Prostate gland (tissue), 2 donors: ENCODE measurements at regions not wholly inside any gene's neighbourhood (a gene's known extent, or its start where the extent isn't known, plus 50 kb on each side); places are given as distances from the start of the nearest gene placed in this dataset.

ENCODE experiments used
- DNase-seq: peaks from one replicate; pipeline ENCODE4 v3.0.0-alpha.2; 2019; ENCODE audit warnings: low spot score
- H3K27ac ChIP-seq, 2 donors: fragments of 200-600 bp; sonication (generic); 2 replicates each; pipeline ENCODE4 v1.5.1; 2017 to 2019
- H3K27me3 ChIP-seq: fragments of 200-600 bp; sonication (generic); replicated peaks from 2 replicates; pipeline ENCODE4 v1.5.1; 2019; ENCODE audit not compliant: insufficient read depth
- H3K36me3 ChIP-seq, 2 donors: fragments of 200-600 bp; sonication (generic); 1 replicate in 1 of 2; 2 replicates in 1 of 2; pipeline versions ENCODE4 v1.5.1 to v1.8.1; 2017 to 2019
- H3K4me1 ChIP-seq: fragments of 200-600 bp; sonication (generic); replicated peaks from 2 replicates; pipeline ENCODE4 v1.5.1; 2019
- H3K4me3 ChIP-seq, 2 donors: fragments of 200-600 bp; sonication (generic); 2 replicates each; pipeline ENCODE4 v1.5.1; 2017 to 2019
- H3K9me3 ChIP-seq: fragments of 200-600 bp; sonication (generic); 2 replicates; pipeline ENCODE4 v1.5.1; 2017
- POLR2A ChIP-seq: fragments of 450-650 bp; IDR thresholded peaks from one replicate; pipeline ENCODE4 v1.6.1; 2016; ENCODE audit warnings: antibody characterized with exemption, mild to moderate bottlenecking
- POLR2AphosphoS5 ChIP-seq: sonication (generic); formaldehyde crosslinking; IDR thresholded peaks from one replicate; pipeline ENCODE4 v1.6.1; 2017; ENCODE audit warnings: antibody characterized with exemption
- WGBS: methylation state at CpG from one replicate; pipeline ENCODE4 v1.1.5; 2018; 5-methylcytosine and 5-hydroxymethylcytosine counted together
- intact Hi-C: fragments of 100-400 bp; cut with DNase I; formaldehyde crosslinking; loops from one replicate; pipeline ENCODE4 v1.14.2; 2022
- TF ChIP-seq, protein P1 (sequence below), 4 experiments: fragments of 200-600 bp in 2 of 4; fragments of 450-650 bp in 2 of 4; sonication (generic) in 2 of 4; IDR thresholded peaks; 1 replicate in 3 of 4; 2 replicates in 1 of 4; pipeline ENCODE4 v1.5.1; 2016 to 2019; ENCODE audit warnings: antibody characterized with exemption in 4 of 4, mild to moderate bottlenecking in 2 of 4, moderate library complexity in 2 of 4

DNA sequence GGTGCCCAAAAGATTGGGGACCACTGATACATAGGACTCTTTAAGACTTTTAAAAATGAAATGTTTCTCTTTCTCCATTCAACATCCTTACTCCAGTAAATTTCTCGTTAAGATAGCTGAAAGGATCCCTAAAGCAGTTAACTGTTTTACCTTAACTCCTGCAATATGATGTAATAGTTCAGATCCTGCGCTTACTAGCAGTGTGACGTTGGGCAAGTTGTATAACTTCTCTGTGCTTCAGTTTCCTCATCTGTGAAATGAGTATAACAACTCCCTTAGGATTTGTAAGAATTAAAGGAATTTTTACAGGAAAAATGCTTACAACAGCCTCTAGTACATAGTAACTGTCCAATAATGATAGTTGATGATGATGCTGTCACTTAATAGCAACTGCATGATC is 158.9 kb downstream of the TANC2 start:
- 94% methylated on average over 3 of the region's 3 CpGs for WGBS

DNA sequence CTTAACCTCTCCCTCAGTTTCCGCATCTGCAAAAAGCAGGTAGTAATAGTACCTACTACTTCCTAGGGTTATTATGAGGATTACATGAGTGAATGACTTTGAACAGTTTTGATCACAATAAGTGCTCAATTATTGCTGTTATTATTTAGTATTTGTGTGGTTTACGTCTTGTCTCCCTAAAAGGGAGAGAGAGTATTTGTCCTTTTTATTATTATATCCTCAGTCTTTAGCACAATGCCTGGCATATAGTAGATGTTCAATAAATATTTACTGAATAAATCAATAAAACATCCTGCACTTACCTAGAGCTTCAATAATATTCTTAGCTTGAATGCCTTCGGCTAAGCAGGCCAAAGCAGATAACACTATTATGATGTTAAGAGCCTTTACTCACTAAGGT is 160.0 kb downstream of the TANC2 start:
- Histone ChIP-seq H3K36me3 (no peaks in the 10 kb centered on the region), H3K4me1 (no peaks in the 10 kb centered on the region), H3K27me3 (no peaks in the 10 kb centered on the region), H3K4me3 (no peak overlapping the region), H3K27ac (no peak overlapping the region), H3K9me3 (no peaks in the 10 kb centered on the region)
- intact Hi-C loops: no loop called here
- DNase-seq: no peak
- TF ChIP-seq POLR2AphosphoS5: no peak
- 78% methylated on average over 3 of the region's 3 CpGs for WGBS

More for the DNA sequence above, 158.9 kb downstream of the TANC2 start:
- Histone ChIP-seq H3K4me3 (no peak overlapping the region), H3K36me3 (no peaks in the 10 kb centered on the region), H3K27me3 (no peaks in the 10 kb centered on the region), H3K9me3 (no peaks in the 10 kb centered on the region), H3K4me1 (no peaks in the 10 kb centered on the region), H3K27ac (no peak overlapping the region)
- DNase-seq: no peak
- intact Hi-C loops: no loop called here
- TF ChIP-seq, protein P1, sequence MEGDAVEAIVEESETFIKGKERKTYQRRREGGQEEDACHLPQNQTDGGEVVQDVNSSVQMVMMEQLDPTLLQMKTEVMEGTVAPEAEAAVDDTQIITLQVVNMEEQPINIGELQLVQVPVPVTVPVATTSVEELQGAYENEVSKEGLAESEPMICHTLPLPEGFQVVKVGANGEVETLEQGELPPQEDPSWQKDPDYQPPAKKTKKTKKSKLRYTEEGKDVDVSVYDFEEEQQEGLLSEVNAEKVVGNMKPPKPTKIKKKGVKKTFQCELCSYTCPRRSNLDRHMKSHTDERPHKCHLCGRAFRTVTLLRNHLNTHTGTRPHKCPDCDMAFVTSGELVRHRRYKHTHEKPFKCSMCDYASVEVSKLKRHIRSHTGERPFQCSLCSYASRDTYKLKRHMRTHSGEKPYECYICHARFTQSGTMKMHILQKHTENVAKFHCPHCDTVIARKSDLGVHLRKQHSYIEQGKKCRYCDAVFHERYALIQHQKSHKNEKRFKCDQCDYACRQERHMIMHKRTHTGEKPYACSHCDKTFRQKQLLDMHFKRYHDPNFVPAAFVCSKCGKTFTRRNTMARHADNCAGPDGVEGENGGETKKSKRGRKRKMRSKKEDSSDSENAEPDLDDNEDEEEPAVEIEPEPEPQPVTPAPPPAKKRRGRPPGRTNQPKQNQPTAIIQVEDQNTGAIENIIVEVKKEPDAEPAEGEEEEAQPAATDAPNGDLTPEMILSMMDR (IDR thresholded peaks at IDR 0.05): no peak
- TF ChIP-seq POLR2AphosphoS5 (no peak), POLR2A (no peak)

DNA sequence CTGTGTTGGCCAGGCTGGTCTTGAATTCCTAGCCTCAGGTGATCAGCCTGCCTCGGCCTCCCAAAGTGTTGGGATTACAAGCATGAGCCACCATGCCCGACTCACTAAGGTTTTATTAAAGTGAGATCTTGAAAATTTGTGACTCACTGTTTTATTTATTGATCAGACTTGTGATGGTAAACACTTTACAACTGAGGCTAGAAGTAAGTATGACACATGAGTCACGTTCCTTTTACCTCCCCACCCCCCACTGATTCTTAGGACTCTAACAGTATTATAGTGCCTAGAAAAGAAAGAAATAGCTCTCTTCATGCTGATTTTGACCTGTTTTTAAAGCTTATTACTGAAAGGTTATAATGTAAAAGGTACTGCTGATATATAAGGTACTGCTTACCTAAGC is 160.6 kb downstream of the TANC2 start:
- 77% methylated on average over 3 of the region's 3 CpGs for WGBS
- TF ChIP-seq, protein P1 (IDR thresholded peaks at IDR 0.05): no peak
- TF ChIP-seq POLR2AphosphoS5 (no peak), POLR2A (no peak)

DNA sequence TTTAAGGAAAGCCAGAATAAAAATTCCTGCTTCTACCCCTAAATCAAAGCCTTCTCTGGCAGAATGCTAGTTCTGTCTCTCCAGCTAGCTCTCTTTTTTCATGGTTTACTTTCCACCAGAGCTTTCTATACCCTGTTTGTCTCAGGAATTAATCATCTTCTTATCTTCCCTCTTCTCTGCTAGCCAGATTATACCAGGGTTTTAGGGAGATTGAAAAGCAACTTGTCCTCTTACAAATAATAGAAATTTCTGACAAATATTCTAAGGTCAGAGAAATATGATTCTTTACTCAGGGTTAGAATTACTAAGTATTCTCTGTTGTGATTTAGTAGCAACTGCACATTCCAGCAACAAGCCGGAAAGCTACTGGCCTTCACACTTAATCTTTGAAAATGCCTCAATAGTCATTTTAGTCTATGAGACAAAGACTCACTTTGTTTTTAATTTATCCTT is 166.4 kb downstream of the TANC2 start:
- WGBS: 77% methylated on average over 1 of the region's 1 CpG
- H3K27ac ChIP-seq: no peak overlapping the region
- H3K4me3 ChIP-seq: no peak overlapping the region
- H3K27me3 ChIP-seq: no peaks in the 10 kb centered on the region
- no peak for DNase-seq
- no peaks in the 10 kb centered on the region for H3K9me3 ChIP-seq
- no peaks in the 10 kb centered on the region for H3K4me1 ChIP-seq
- intact Hi-C loops: no loop called here
- no peak for TF ChIP-seq POLR2AphosphoS5
- TF ChIP-seq POLR2A: no peak
- no peaks in the 10 kb centered on the region for H3K36me3 ChIP-seq

More for the DNA sequence above, 160.6 kb downstream of the TANC2 start:
- intact Hi-C loops: no loop called here
- no peaks in the 10 kb centered on the region for H3K27me3 ChIP-seq
- no peaks in the 10 kb centered on the region for H3K4me1 ChIP-seq
- DNase-seq: no peak
- H3K9me3 ChIP-seq: no peaks in the 10 kb centered on the region
- no peak overlapping the region for H3K27ac ChIP-seq
- H3K36me3 ChIP-seq: no peaks in the 10 kb centered on the region
- no peak overlapping the region for H3K4me3 ChIP-seq

DNA sequence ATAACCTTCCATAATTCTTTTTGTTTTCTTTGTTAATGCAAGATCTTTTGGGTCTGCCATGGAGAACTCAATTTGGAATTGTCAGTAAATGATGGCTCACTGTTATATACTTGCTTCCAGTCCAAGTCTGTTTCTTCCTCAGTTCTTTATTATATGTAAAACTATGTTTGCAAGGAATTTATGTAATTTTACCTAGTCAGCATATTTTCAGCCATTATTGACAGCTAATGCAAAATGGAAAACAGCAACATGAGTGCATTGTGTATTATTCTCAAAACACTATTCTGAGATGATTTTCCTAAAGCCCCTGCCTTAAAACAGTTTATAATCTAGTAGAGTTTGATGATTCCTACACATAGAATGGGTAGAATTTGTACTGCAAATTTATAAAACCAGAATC is 167.5 kb downstream of the TANC2 start:
- Histone ChIP-seq H3K4me1 (no peaks in the 10 kb centered on the region), H3K9me3 (no peaks in the 10 kb centered on the region), H3K36me3 (no peaks in the 10 kb centered on the region), H3K4me3 (no peak overlapping the region), H3K27me3 (no peaks in the 10 kb centered on the region), H3K27ac (no peak overlapping the region)
- no peak for DNase-seq
- intact Hi-C loops: no loop called here
- TF ChIP-seq POLR2A (no peak), POLR2AphosphoS5 (no peak)
- TF ChIP-seq, protein P1 (IDR thresholded peaks at IDR 0.05): no peak

DNA sequence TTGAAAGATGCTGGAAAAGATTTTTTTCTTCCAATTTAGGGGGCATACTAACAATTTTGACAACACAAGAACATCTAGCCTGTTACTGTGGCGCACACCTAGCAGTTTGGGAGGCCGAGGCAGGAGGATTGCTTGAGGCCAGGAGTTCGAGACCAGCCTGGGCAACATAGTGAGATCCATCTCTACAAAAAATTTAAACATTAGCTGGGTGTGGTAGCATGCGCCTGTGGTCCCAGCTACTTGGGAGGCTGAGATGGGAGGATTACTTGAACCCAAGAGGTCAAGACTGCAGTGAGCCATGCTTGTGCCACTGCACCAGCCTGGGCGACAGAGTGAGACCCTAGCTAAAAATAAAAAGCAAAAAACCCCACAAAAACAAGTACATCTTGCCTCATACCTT is 168.8 kb downstream of the TANC2 start:
- Histone ChIP-seq H3K27ac (no peak overlapping the region), H3K9me3 (no peaks in the 10 kb centered on the region), H3K4me1 (no peaks in the 10 kb centered on the region), H3K27me3 (no peaks in the 10 kb centered on the region), H3K4me3 (no peak overlapping the region), H3K36me3 (no peaks in the 10 kb centered on the region)
- TF ChIP-seq POLR2AphosphoS5: no peak
- TF ChIP-seq, protein P1 (IDR thresholded peaks at IDR 0.05): no peak
- no peak for TF ChIP-seq POLR2A
- no peak for DNase-seq
- intact Hi-C loops: no loop called here
- WGBS: 98% methylated on average over 5 of the region's 5 CpGs
